OCI-LY3 (cell line): ENCODE measurements at regions not wholly inside any gene's neighbourhood (a gene's known extent, or its start where the extent isn't known, plus 50 kb on each side); places are given as distances from the start of the nearest gene placed in this dataset.

Source experiments
- CTCF ChIP-seq: fragments of 200-600, 300-600 bp; sonication (generic); IDR thresholded peaks from 2 replicates; pipeline ENCODE4 v1.5.1; 2014; ENCODE audit warnings: antibody characterized with exemption, low read length, low read depth
- EZH2phosphoT487 ChIP-seq: fragments of 200-600 bp; shearing (Covaris generic); IDR thresholded peaks from 2 replicates; pipeline ENCODE4 v1.6.1; 2018; ENCODE audit warnings: antibody characterized with exemption, mixed run types, low read depth

- TF ChIP-seq CTCF (no peak), EZH2phosphoT487 (no peak)
These were observed 76.8 kb downstream of the PALM2AKAP2 start for GRCh38 chr9:109856785-109857184.
